ENCODE measurements at regions not wholly inside any gene's neighbourhood (a gene's known extent, or its start where the extent isn't known, plus 50 kb on each side); places are given as distances from the start of the nearest gene placed in this dataset.

- TF ChIP-seq CTCF (IDR thresholded peaks at IDR 0.05) (no peak), POLR2A (IDR thresholded peaks at IDR 0.05) (no peak)
Measured at GRCh38 chr4:174084542-174084941, 198.9 kb downstream of the FBXO8 start.
